SK-N-SH (cell line): ENCODE measurements at regions not wholly inside any gene's neighbourhood (a gene's known extent, or its start where the extent isn't known, plus 50 kb on each side); places are given as distances from the start of the nearest gene placed in this dataset.

Source experiments
- CTCF ChIA-PET: fragments of 300-600, 350-600 bp; formaldehyde crosslinking; extraction: SDS; loops from one replicate; lab custom pipeline; 2021; lab: Yijun Ruan, JAX
- POLR2A ChIA-PET: fragments of 350-600 bp; sonication (Branson Sonifier 250); formaldehyde crosslinking; extraction: SDS; loops from one replicate; lab custom pipeline; 2020; ENCODE audit warnings: antibody characterized with exemption, inconsistent platforms; lab: Yijun Ruan, JAX
- DNase-seq: peaks from one replicate; pipeline ENCODE4 v3.0.0; 2012
- H2AFZ ChIP-seq: fragments of 200-600 bp; sonication (generic); 2 replicates; pipeline ENCODE4 v1.8.1; 2016; ENCODE audit warnings: antibody characterized with exemption, mild to moderate bottlenecking, low read depth
- H3F3A ChIP-seq: fragments of 200-600 bp; sonication (generic); replicated peaks from 2 replicates; pipeline ENCODE3; 2016; ENCODE audit warnings: antibody characterized with exemption, mild to moderate bottlenecking; ENCODE audit not compliant: insufficient read depth
- H3K27ac ChIP-seq, 2 experiments: fragments of 200-500 bp in 1 of 2; fragments of 200-600 bp in 1 of 2; sonication (Bioruptor generic) in 1 of 2; sonication (generic), shearing (Covaris generic) in 1 of 2; 2 replicates each; pipeline versions ENCODE4 v1.5.1 to v1.6.1; 2014 to 2016; ENCODE audit warnings: low read depth in 2 of 2, inconsistent platforms in 1 of 2, low read length in 1 of 2, mild to moderate bottlenecking in 1 of 2, mixed read lengths in 1 of 2
- H3K27me3 ChIP-seq: fragments of 200-600 bp; sonication (generic), shearing (Covaris generic); 2 replicates; pipeline ENCODE4 v1.6.1; 2016; ENCODE audit warnings: mixed run types; ENCODE audit not compliant: insufficient read depth
- H3K36me3 ChIP-seq, 2 experiments: fragments of 200-500 bp in 1 of 2; fragments of 200-600 bp in 1 of 2; sonication (Bioruptor generic) in 1 of 2; sonication (generic) in 1 of 2; replicated peaks in 1 of 2; 2 replicates each; pipeline versions ENCODE3 to v1.5.1; 2014 to 2016; ENCODE audit warnings: low read length in 1 of 2, mild to moderate bottlenecking in 1 of 2; ENCODE audit not compliant: insufficient read depth in 2 of 2, control insufficient read depth in 1 of 2
- H3K4me1 ChIP-seq, 2 experiments: fragments of 200-500 bp in 1 of 2; fragments of 200-600 bp in 1 of 2; sonication (Bioruptor generic) in 1 of 2; sonication (generic), shearing (Covaris generic) in 1 of 2; 2 replicates each; pipeline versions ENCODE4 v1.5.1 to v1.6.1; 2014 to 2016; ENCODE audit warnings: low read depth in 1 of 2, low read length in 1 of 2, mixed run types in 1 of 2; ENCODE audit not compliant: insufficient read depth in 2 of 2, control insufficient read depth in 1 of 2
- H3K4me2 ChIP-seq: fragments of 200-600 bp; sonication (generic), shearing (Covaris generic); 2 replicates; pipeline ENCODE4 v1.6.1; 2017; ENCODE audit warnings: mixed run types
- H3K4me3 ChIP-seq, 2 experiments: fragments of 200-500 bp in 1 of 2; fragments of 200-600 bp in 1 of 2; sonication (Bioruptor generic) in 1 of 2; sonication (generic), shearing (Covaris generic) in 1 of 2; 2 replicates each; pipeline versions ENCODE4 v1.5.1 to v1.8.1; 2014 to 2016; ENCODE audit warnings: low read depth in 2 of 2, inconsistent platforms in 1 of 2, low read length in 1 of 2, mild to moderate bottlenecking in 1 of 2, mixed read lengths in 1 of 2, moderate library complexity in 1 of 2
- H3K79me2 ChIP-seq: fragments of 200-600 bp; sonication (generic); 2 replicates; pipeline ENCODE4 v1.8.1; 2017; ENCODE audit warnings: mild to moderate bottlenecking; ENCODE audit not compliant: insufficient read depth
- H3K9ac ChIP-seq: fragments of 200-600 bp; sonication (generic); 2 replicates; pipeline ENCODE4 v1.6.1; 2017; ENCODE audit warnings: mixed run types
- H3K9me2 ChIP-seq: fragments of 200-600 bp; sonication (generic); 2 replicates; pipeline ENCODE4 v1.6.1; 2017; ENCODE audit warnings: mixed run types
- H3K9me3 ChIP-seq: fragments of 200-600 bp; sonication (generic); 2 replicates; pipeline ENCODE4 v1.6.1; 2017; ENCODE audit warnings: mixed run types, mild to moderate bottlenecking, moderate library complexity
- H4K20me1 ChIP-seq: fragments of 200-600 bp; sonication (generic); 2 replicates; pipeline ENCODE4 v1.6.1; 2017; ENCODE audit warnings: mild to moderate bottlenecking, mixed run types; ENCODE audit not compliant: insufficient read depth
- CHD2 ChIP-seq: fragments of 150-350 bp; IDR thresholded peaks from 2 replicates; pipeline ENCODE4 v1.6.1; 2018; ENCODE audit warnings: low read length; ENCODE audit not compliant: partially characterized antibody
- EP300 ChIP-seq, 2 experiments: IDR thresholded peaks; 2 replicates each; pipeline versions ENCODE4 v1.4.0 to v1.6.1; 2012; ENCODE audit warnings: borderline replicate concordance in 1 of 2, low read depth in 1 of 2, low read length in 1 of 2
- FOXJ3 ChIP-seq: sonication (generic); formaldehyde crosslinking; IDR thresholded peaks from 2 replicates; pipeline ENCODE4 v1.5.1; 2020; ENCODE audit warnings: mild to moderate bottlenecking, missing genetic modification reagents
- FOXM1 ChIP-seq: IDR thresholded peaks from 2 replicates; pipeline ENCODE4 v1.4.0; 2012; ENCODE audit warnings: low read depth, mild to moderate bottlenecking
- GABPA ChIP-seq: IDR thresholded peaks from 2 replicates; pipeline ENCODE4 v1.4.0; 2012; ENCODE audit warnings: low read depth, mild to moderate bottlenecking
- JUND ChIP-seq: IDR thresholded peaks from 2 replicates; pipeline ENCODE4 v1.4.0; 2012
- MXI1 ChIP-seq: IDR thresholded peaks from 2 replicates; pipeline ENCODE4 v1.6.1; 2012; ENCODE audit warnings: mild to moderate bottlenecking, low read depth, low read length, improper control_type of control experiment
- POLR2AphosphoS5 ChIP-seq: IDR thresholded peaks from 2 replicates; pipeline ENCODE4 v1.6.1; 2012; ENCODE audit warnings: low read depth, low read length
- RAD21 ChIP-seq: IDR thresholded peaks from 2 replicates; pipeline ENCODE4 v1.6.1; 2012; ENCODE audit warnings: mild to moderate bottlenecking, low read length
- RCOR1 ChIP-seq: fragments of 150-350 bp; IDR thresholded peaks from 2 replicates; pipeline ENCODE4 v1.6.1; 2017; ENCODE audit warnings: antibody characterized with exemption, low read length
- TAF1 ChIP-seq: IDR thresholded peaks from 2 replicates; pipeline ENCODE4 v1.6.1; 2012; ENCODE audit warnings: low read depth, mild to moderate bottlenecking, low read length, moderate library complexity, borderline replicate concordance
- TEAD4 ChIP-seq: IDR thresholded peaks from 2 replicates; pipeline ENCODE4 v1.4.0; 2012; ENCODE audit warnings: mild to moderate bottlenecking, borderline replicate concordance; ENCODE audit not compliant: insufficient read depth
- WGBS: methylation state at CpG from one replicate; pipeline ENCODE4 v1.1.6; 2017; ENCODE audit warnings: low lambda C conversion rate; 5-methylcytosine and 5-hydroxymethylcytosine counted together
- TF ChIP-seq, protein P1 (sequence below): IDR thresholded peaks from 2 replicates; pipeline ENCODE4 v1.4.0; 2012; ENCODE audit warnings: low read depth, borderline replicate concordance
- TF ChIP-seq, protein P2 (sequence below): IDR thresholded peaks from 2 replicates; pipeline ENCODE4 v1.4.0; 2012; ENCODE audit warnings: low read depth
- TF ChIP-seq, protein P3 (sequence below): fragments of 150-350 bp; IDR thresholded peaks from 2 replicates; pipeline ENCODE4 v1.6.1; 2016; ENCODE audit warnings: mild to moderate bottlenecking, low read depth, low read length
- TF ChIP-seq, protein P4 (sequence below): fragments of 200-600 bp; sonication (generic); IDR thresholded peaks from 2 replicates; pipeline ENCODE4 v1.6.1; 2017; ENCODE audit warnings: antibody characterized with exemption, mild to moderate bottlenecking, moderate library complexity
- TF ChIP-seq, protein P5 (sequence below): IDR thresholded peaks from 2 replicates; pipeline ENCODE4 v1.4.0; 2012; ENCODE audit warnings: low read depth, borderline replicate concordance
- TF ChIP-seq, protein P6 (sequence below): IDR thresholded peaks from 2 replicates; pipeline ENCODE4; 2012

DNA sequence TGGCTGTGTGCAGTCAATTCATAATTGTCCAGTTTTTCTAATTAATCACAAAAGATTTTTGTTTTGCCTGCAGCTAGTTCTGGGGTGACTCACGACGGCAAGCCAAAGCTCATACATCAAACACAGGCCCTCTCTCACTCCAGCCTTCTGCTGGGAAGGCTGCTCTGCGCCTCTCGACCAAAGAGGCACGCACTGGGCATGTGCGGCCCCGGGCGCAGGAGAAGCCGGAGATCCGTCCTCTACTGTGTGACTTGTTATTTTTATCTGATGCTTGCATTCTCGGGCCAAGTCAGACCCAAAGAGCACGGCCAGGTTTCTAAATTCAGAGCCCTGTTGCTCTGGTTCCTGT, 98.5 kb downstream of the TFAP2A start:
- H3K4me1 ChIP-seq: no peaks in the 10 kb centered on the region; a peak in 1 of 4 replicates
- H4K20me1 ChIP-seq: no peaks in the 10 kb centered on the region
- TF ChIP-seq RCOR1: no peak
- TF ChIP-seq, protein P1, sequence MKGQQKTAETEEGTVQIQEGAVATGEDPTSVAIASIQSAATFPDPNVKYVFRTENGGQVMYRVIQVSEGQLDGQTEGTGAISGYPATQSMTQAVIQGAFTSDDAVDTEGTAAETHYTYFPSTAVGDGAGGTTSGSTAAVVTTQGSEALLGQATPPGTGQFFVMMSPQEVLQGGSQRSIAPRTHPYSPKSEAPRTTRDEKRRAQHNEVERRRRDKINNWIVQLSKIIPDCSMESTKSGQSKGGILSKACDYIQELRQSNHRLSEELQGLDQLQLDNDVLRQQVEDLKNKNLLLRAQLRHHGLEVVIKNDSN: no peak
- no peak for TF ChIP-seq GABPA
- no peak for TF ChIP-seq MXI1
- no peak for TF ChIP-seq CHD2
- TF ChIP-seq, protein P2, sequence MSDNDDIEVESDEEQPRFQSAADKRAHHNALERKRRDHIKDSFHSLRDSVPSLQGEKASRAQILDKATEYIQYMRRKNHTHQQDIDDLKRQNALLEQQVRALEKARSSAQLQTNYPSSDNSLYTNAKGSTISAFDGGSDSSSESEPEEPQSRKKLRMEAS: no peak
- TF ChIP-seq RAD21: no peak
- no peak for TF ChIP-seq JUND
- TF ChIP-seq, protein P3, sequence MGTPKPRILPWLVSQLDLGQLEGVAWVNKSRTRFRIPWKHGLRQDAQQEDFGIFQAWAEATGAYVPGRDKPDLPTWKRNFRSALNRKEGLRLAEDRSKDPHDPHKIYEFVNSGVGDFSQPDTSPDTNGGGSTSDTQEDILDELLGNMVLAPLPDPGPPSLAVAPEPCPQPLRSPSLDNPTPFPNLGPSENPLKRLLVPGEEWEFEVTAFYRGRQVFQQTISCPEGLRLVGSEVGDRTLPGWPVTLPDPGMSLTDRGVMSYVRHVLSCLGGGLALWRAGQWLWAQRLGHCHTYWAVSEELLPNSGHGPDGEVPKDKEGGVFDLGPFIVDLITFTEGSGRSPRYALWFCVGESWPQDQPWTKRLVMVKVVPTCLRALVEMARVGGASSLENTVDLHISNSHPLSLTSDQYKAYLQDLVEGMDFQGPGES: no peak
- TF ChIP-seq FOXM1: no peak
- no peak for TF ChIP-seq POLR2AphosphoS5
- TF ChIP-seq, protein P4, sequence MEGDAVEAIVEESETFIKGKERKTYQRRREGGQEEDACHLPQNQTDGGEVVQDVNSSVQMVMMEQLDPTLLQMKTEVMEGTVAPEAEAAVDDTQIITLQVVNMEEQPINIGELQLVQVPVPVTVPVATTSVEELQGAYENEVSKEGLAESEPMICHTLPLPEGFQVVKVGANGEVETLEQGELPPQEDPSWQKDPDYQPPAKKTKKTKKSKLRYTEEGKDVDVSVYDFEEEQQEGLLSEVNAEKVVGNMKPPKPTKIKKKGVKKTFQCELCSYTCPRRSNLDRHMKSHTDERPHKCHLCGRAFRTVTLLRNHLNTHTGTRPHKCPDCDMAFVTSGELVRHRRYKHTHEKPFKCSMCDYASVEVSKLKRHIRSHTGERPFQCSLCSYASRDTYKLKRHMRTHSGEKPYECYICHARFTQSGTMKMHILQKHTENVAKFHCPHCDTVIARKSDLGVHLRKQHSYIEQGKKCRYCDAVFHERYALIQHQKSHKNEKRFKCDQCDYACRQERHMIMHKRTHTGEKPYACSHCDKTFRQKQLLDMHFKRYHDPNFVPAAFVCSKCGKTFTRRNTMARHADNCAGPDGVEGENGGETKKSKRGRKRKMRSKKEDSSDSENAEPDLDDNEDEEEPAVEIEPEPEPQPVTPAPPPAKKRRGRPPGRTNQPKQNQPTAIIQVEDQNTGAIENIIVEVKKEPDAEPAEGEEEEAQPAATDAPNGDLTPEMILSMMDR: no peak
- no peak for TF ChIP-seq EP300 (IDR thresholded peaks at IDR 0.05; ENCODE audit: borderline replicate concordance in 1 of 2, low read depth in 1 of 2, low read length in 1 of 2)
- TF ChIP-seq TEAD4: no peak
- TF ChIP-seq, protein P5, sequence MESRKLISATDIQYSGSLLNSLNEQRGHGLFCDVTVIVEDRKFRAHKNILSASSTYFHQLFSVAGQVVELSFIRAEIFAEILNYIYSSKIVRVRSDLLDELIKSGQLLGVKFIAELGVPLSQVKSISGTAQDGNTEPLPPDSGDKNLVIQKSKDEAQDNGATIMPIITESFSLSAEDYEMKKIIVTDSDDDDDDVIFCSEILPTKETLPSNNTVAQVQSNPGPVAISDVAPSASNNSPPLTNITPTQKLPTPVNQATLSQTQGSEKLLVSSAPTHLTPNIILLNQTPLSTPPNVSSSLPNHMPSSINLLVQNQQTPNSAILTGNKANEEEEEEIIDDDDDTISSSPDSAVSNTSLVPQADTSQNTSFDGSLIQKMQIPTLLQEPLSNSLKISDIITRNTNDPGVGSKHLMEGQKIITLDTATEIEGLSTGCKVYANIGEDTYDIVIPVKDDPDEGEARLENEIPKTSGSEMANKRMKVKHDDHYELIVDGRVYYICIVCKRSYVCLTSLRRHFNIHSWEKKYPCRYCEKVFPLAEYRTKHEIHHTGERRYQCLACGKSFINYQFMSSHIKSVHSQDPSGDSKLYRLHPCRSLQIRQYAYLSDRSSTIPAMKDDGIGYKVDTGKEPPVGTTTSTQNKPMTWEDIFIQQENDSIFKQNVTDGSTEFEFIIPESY: no peak
- no peak for TF ChIP-seq FOXJ3
- TF ChIP-seq, protein P6, sequence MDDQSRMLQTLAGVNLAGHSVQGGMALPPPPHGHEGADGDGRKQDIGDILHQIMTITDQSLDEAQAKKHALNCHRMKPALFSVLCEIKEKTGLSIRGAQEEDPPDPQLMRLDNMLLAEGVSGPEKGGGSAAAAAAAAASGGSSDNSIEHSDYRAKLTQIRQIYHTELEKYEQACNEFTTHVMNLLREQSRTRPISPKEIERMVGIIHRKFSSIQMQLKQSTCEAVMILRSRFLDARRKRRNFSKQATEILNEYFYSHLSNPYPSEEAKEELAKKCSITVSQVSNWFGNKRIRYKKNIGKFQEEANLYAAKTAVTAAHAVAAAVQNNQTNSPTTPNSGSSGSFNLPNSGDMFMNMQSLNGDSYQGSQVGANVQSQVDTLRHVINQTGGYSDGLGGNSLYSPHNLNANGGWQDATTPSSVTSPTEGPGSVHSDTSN: no peak
- TF ChIP-seq TAF1: no peak
- peaks cover 65% of the 10 kb centered on the region for H3K27me3 ChIP-seq
- POLR2A ChIA-PET: no interaction called here
- no peaks in the 10 kb centered on the region for H3K79me2 ChIP-seq
- CTCF ChIA-PET: interaction anchor here (0.8 kb wide), 1 partner anchor 114 kb away, joined by 3 read pairs; no protein-coding TSS in a partner anchor
- no peak overlapping the region for H3K9ac ChIP-seq
- no peak for DNase-seq
- no peaks in the 10 kb centered on the region for H3K36me3 ChIP-seq
- H2AFZ ChIP-seq: 0 out of 2 replicates have a peak overlapping the region, but pooled peaks have one; percentile 43
- H3K4me3 ChIP-seq: peak overlapping the region in 1 of 2 experiments; percentile 43; a peak in 2 of 4 replicates
- no peak overlapping the region for H3K27ac ChIP-seq
- no peaks in the 10 kb centered on the region for H3K9me3 ChIP-seq
- H3K9me2 ChIP-seq: no peaks in the 10 kb centered on the region
- WGBS: 11% methylated on average over 11 of the region's 12 CpGs
- peaks cover 7% of the 10 kb centered on the region for H3F3A ChIP-seq
- H3K4me2 ChIP-seq: peak overlapping the region; percentile 80
